H9 (cell line): ENCODE measurements at regions not wholly inside any gene's neighbourhood (a gene's known extent, or its start where the extent isn't known, plus 50 kb on each side); places are given as distances from the start of the nearest gene placed in this dataset.

ENCODE experiments used
- DNase-seq: peaks from one replicate; pipeline ENCODE4 v3.0.0-alpha.2; 2017
- H2AFZ ChIP-seq: one replicate; pipeline ENCODE4 v1.6.1; 2013; ENCODE audit warnings: mild to moderate bottlenecking, low read length, control low read depth, moderate library complexity
- H2AK5ac ChIP-seq: 2 replicates; pipeline ENCODE4 v1.6.1; 2013; ENCODE audit warnings: low read length, control low read depth, mixed read lengths; ENCODE audit not compliant: insufficient read length
- H2BK120ac ChIP-seq: one replicate; pipeline ENCODE4 v1.6.1; 2013; ENCODE audit warnings: low read depth, mild to moderate bottlenecking, low read length, control low read depth, inconsistent platforms; ENCODE audit not compliant: poor library complexity, severe bottlenecking
- H2BK12ac ChIP-seq: 2 replicates; pipeline ENCODE4 v1.6.1; 2013; ENCODE audit warnings: low read length, control low read depth, mixed read lengths, low read depth; ENCODE audit not compliant: insufficient read length
- H2BK15ac ChIP-seq: 2 replicates; pipeline ENCODE4 v1.6.1; 2013; ENCODE audit warnings: low read depth, low read length, control low read depth
- H2BK20ac ChIP-seq: one replicate; pipeline ENCODE4 v1.6.1; 2013; ENCODE audit warnings: low read depth, mild to moderate bottlenecking, low read length, control low read depth, inconsistent platforms; ENCODE audit not compliant: poor library complexity, severe bottlenecking
- H2BK5ac ChIP-seq: 2 replicates; pipeline ENCODE4 v1.6.1; 2013; ENCODE audit warnings: low read length, control low read depth, mixed read lengths; ENCODE audit not compliant: insufficient read length
- H3K14ac ChIP-seq: 2 replicates; pipeline ENCODE4 v1.6.1; 2013; ENCODE audit warnings: low read length, control low read depth; ENCODE audit not compliant: insufficient read depth
- H3K18ac ChIP-seq: 2 replicates; pipeline ENCODE4 v1.6.1; 2013; ENCODE audit warnings: low read depth, mild to moderate bottlenecking, mixed read lengths, low read length, control low read depth; ENCODE audit not compliant: insufficient read length
- H3K23ac ChIP-seq: 2 replicates; pipeline ENCODE4 v1.6.1; 2013; ENCODE audit warnings: low read length, control low read depth, mixed read lengths, low read depth; ENCODE audit not compliant: insufficient read length
- H3K23me2 ChIP-seq: 2 replicates; pipeline ENCODE4 v1.6.1; 2013; ENCODE audit warnings: low read depth, mild to moderate bottlenecking, mixed read lengths, low read length, control low read depth; ENCODE audit not compliant: insufficient read length, poor library complexity, severe bottlenecking
- H3K27ac ChIP-seq: 2 replicates; pipeline ENCODE4 v1.5.1; 2013; ENCODE audit warnings: low read length, control low read depth, mixed read lengths, low read depth; ENCODE audit not compliant: insufficient read length
- H3K27me3 ChIP-seq: 2 replicates; pipeline ENCODE4 v1.6.1; 2013; ENCODE audit warnings: low read length, control low read depth, inconsistent platforms; ENCODE audit not compliant: insufficient read depth
- H3K4ac ChIP-seq: 2 replicates; pipeline ENCODE4 v1.6.1; 2013; ENCODE audit warnings: low read depth, mild to moderate bottlenecking, control low read depth, inconsistent platforms, low read length, moderate library complexity
- H3K4me1 ChIP-seq: 2 replicates; pipeline ENCODE4 v1.6.1; 2013; ENCODE audit warnings: low read length, control low read depth, inconsistent platforms; ENCODE audit not compliant: insufficient read depth
- H3K4me2 ChIP-seq: 2 replicates; pipeline ENCODE4 v1.6.1; 2013; ENCODE audit warnings: low read length, control low read depth, mixed read lengths; ENCODE audit not compliant: insufficient read length, insufficient read depth
- H3K56ac ChIP-seq: 2 replicates; pipeline ENCODE4 v1.6.1; 2013; ENCODE audit warnings: low read depth, mild to moderate bottlenecking, mixed read lengths, low read length, control low read depth; ENCODE audit not compliant: insufficient read length
- H3K79me1 ChIP-seq: 2 replicates; pipeline ENCODE4 v1.6.1; 2013; ENCODE audit warnings: low read depth, mild to moderate bottlenecking, moderate library complexity, low read length, control low read depth, inconsistent platforms; ENCODE audit not compliant: insufficient read depth, poor library complexity, severe bottlenecking
- H3K79me2 ChIP-seq: 2 replicates; pipeline ENCODE4 v1.6.1; 2013; ENCODE audit warnings: low read length, control low read depth, inconsistent platforms; ENCODE audit not compliant: insufficient read depth
- H3K9ac ChIP-seq: 2 replicates; pipeline ENCODE4 v1.6.1; 2013; ENCODE audit warnings: low read length, control low read depth, mixed read lengths; ENCODE audit not compliant: insufficient read length; ENCODE audit errors: extremely low read depth
- H3K9me3 ChIP-seq: one replicate; pipeline ENCODE4 v1.6.1; 2013; ENCODE audit warnings: low read depth, low read length, inconsistent platforms; ENCODE audit not compliant: control insufficient read depth
- H3T11ph ChIP-seq: one replicate; pipeline ENCODE4 v1.6.1; 2013; ENCODE audit warnings: mild to moderate bottlenecking, low read length, control low read depth, inconsistent platforms
- H4K20me1 ChIP-seq: one replicate; pipeline ENCODE4 v1.6.1; 2013; ENCODE audit not compliant: control insufficient read depth, insufficient read length, insufficient read depth
- H4K5ac ChIP-seq: 2 replicates; pipeline ENCODE4 v1.6.1; 2013; ENCODE audit warnings: low read depth, mild to moderate bottlenecking, mixed read lengths, low read length, control low read depth; ENCODE audit not compliant: insufficient read length
- H4K8ac ChIP-seq: replicated peaks from 2 replicates; pipeline ENCODE4 v1.6.1; 2013; ENCODE audit warnings: low read length, control low read depth, mixed read lengths, low read depth; ENCODE audit not compliant: insufficient read length
- H4K91ac ChIP-seq: 2 replicates; pipeline ENCODE4 v1.6.1; 2013; ENCODE audit warnings: low read depth, mild to moderate bottlenecking, moderate library complexity, mixed read lengths, low read length, control low read depth; ENCODE audit not compliant: insufficient read length
- H3K27ac Mint-ChIP-seq, 3 experiments: 2 replicates in 2 of 3; 3 replicates in 1 of 3; pipeline ENCODE4 v1.8.0; 2020 to 2021; ENCODE audit warnings: mixed read lengths in 3 of 3, mild to moderate bottlenecking in 1 of 3, moderate library complexity in 1 of 3
- H3K27me3 Mint-ChIP-seq: 2 replicates; pipeline ENCODE4 v1.8.0; 2021; ENCODE audit warnings: low read depth, mild to moderate bottlenecking, moderate library complexity, mixed read lengths
- H3K36me3 Mint-ChIP-seq, 3 experiments: 2 replicates in 2 of 3; 3 replicates in 1 of 3; pipeline ENCODE4 v1.8.0; 2020 to 2021; ENCODE audit warnings: low read depth in 3 of 3, mixed read lengths in 3 of 3; ENCODE audit not compliant: insufficient read depth in 1 of 3
- H3K4me1 Mint-ChIP-seq, 2 experiments: 2 replicates each; pipeline ENCODE4 v1.8.0; 2020; ENCODE audit warnings: mixed read lengths in 2 of 2
- H3K4me3 Mint-ChIP-seq, 2 experiments: 2 replicates in 1 of 2; 3 replicates in 1 of 2; pipeline ENCODE4 v1.8.0; 2020 to 2021; ENCODE audit warnings: mild to moderate bottlenecking in 2 of 2, mixed read lengths in 2 of 2, moderate library complexity in 1 of 2
- H3K9me3 Mint-ChIP-seq, 2 experiments: 2 replicates in 1 of 2; 3 replicates in 1 of 2; pipeline ENCODE4 v1.8.0; 2020; ENCODE audit warnings: mild to moderate bottlenecking in 2 of 2, mixed read lengths in 2 of 2, moderate library complexity in 1 of 2
- CTCF ChIP-seq: fragments of 200-600 bp; sonication (generic); conservative IDR thresholded peaks from 3 replicates; pipeline ENCODE4 v1.8.0; 2021; ENCODE audit warnings: antibody characterized with exemption, mild to moderate bottlenecking
- WGBS: extraction: QIAGEN DNeasy Blood & Tissue Kit; methylation state at CpG from one replicate; pipeline ENCODE4 v1.1.7; 2013; ENCODE audit warnings: missing lambda C conversion rate, low lambda C conversion rate, mixed read lengths; ENCODE audit not compliant: insufficient read length; ENCODE audit errors: extremely low coverage; 5-methylcytosine and 5-hydroxymethylcytosine counted together

GRCh38 chr11:116532066-116532465 lies 240.7 kb downstream of the BUD13 start:
- no peak overlapping the region for H2BK120ac ChIP-seq
- H3K4me2 ChIP-seq = no peak overlapping the region
- H4K8ac ChIP-seq = no peak overlapping the region
- no peak overlapping the region for H4K5ac ChIP-seq
- no peak overlapping the region for H2AFZ ChIP-seq
- no peak overlapping the region for H2BK15ac ChIP-seq
- H3K79me2 ChIP-seq = no peaks in the 10 kb centered on the region
- Mint-ChIP-seq H3K27ac (no peak overlapping the region), H3K36me3 (peaks cover 0 to 6% (median 4%) of the 10 kb centered on the region in 3 experiments; a peak in 4 of 7 replicates), H3K4me1 (peaks cover 22 to 25% of the 10 kb centered on the region in 2 experiments), H3K9me3 (peaks cover 3 to 7% of the 10 kb centered on the region in 2 experiments; a peak in 2 of 5 replicates), H3K4me3 (no peak overlapping the region), H3K27me3 (peaks cover 56% of the 10 kb centered on the region)
- no peak overlapping the region for H3K23ac ChIP-seq
- TF ChIP-seq CTCF = no peak
- H3K4me1 ChIP-seq = 0 out of 2 replicates have a peak, but pooled peaks cover 3% of the 10 kb centered on the region
- no peak overlapping the region for H3K18ac ChIP-seq
- no peaks in the 10 kb centered on the region for H3K23me2 ChIP-seq
- H3T11ph ChIP-seq = no peak overlapping the region
- H3K14ac ChIP-seq = no peak overlapping the region; the same call in 1 of the 2 replicates
- H3K27ac ChIP-seq = no peak overlapping the region
- no peaks in the 10 kb centered on the region for H3K79me1 ChIP-seq
- no peak overlapping the region for H2BK12ac ChIP-seq
- no peak overlapping the region for H2BK20ac ChIP-seq
- no peaks in the 10 kb centered on the region for H4K20me1 ChIP-seq
- no CpG with 5 or more reads among the region's 8 CpGs for WGBS
- H3K27me3 ChIP-seq = no peaks in the 10 kb centered on the region; the same call in 1 of the 2 replicates
- H4K91ac ChIP-seq = no peak overlapping the region
- H2BK5ac ChIP-seq = no peak overlapping the region
- H3K9me3 ChIP-seq = no peaks in the 10 kb centered on the region
- no peak overlapping the region for H3K4ac ChIP-seq
- no peak overlapping the region for H3K56ac ChIP-seq
- DNase-seq = no peak
- no peak overlapping the region for H2AK5ac ChIP-seq
- H3K9ac ChIP-seq = no peak overlapping the region
